ENCODE measurements at regions not wholly inside any gene's neighbourhood (a gene's known extent, or its start where the extent isn't known, plus 50 kb on each side); places are given as distances from the start of the nearest gene placed in this dataset.

- TF ChIP-seq CTCF (IDR thresholded peaks at IDR 0.05; ENCODE audit: low read depth, low read length) (no peak), MAX (IDR thresholded peaks at IDR 0.05; ENCODE audit: low read depth, low read length) (no peak), POLR2A (IDR thresholded peaks at IDR 0.05; ENCODE audit: extremely low read depth, insufficient read length) (no peak), MYC (IDR thresholded peaks at IDR 0.05; ENCODE audit: low read depth, low read length) (no peak)
These were observed 426.0 kb downstream of the GALC start for GRCh38 chr14:87566991-87567390.

All from NB4 (cell line).